ENCODE measurements at regions not wholly inside any gene's neighbourhood (a gene's known extent, or its start where the extent isn't known, plus 50 kb on each side); places are given as distances from the start of the nearest gene placed in this dataset.
A peak's percentile ranks its signal among the peaks of the same experiment; 100 is the strongest.

DNA sequence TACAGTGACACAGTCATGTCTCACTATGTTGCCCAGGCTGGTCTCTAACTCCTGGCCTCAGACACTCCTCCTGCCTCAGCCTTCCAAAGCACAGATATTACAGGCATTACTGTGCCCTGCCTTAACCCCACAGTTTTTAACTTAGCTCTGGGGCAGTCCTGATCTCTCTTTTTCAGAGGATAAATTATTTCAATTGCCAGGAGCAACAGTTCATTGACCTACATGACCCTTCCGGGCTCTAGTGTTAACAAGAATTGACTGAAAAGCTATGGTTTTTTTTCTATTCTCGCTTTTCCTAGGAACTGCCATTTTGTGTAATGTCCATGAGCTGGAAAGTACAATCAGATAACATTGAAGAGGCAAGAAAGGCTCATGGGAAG, 92.8 kb downstream of the HNRNPLL start:
- TF ChIP-seq, protein P1, sequence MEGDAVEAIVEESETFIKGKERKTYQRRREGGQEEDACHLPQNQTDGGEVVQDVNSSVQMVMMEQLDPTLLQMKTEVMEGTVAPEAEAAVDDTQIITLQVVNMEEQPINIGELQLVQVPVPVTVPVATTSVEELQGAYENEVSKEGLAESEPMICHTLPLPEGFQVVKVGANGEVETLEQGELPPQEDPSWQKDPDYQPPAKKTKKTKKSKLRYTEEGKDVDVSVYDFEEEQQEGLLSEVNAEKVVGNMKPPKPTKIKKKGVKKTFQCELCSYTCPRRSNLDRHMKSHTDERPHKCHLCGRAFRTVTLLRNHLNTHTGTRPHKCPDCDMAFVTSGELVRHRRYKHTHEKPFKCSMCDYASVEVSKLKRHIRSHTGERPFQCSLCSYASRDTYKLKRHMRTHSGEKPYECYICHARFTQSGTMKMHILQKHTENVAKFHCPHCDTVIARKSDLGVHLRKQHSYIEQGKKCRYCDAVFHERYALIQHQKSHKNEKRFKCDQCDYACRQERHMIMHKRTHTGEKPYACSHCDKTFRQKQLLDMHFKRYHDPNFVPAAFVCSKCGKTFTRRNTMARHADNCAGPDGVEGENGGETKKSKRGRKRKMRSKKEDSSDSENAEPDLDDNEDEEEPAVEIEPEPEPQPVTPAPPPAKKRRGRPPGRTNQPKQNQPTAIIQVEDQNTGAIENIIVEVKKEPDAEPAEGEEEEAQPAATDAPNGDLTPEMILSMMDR (IDR thresholded peaks at IDR 0.05; ENCODE audit: low read depth, low read length) = no peak
- DNase-seq (ENCODE audit: low read depth in 2 of 2) = no peak
- no peak overlapping the region for H3K4me3 ChIP-seq (replicated peaks in 1 of 2; ENCODE audit: low read depth in 2 of 2, low read length in 2 of 2)

DNA sequence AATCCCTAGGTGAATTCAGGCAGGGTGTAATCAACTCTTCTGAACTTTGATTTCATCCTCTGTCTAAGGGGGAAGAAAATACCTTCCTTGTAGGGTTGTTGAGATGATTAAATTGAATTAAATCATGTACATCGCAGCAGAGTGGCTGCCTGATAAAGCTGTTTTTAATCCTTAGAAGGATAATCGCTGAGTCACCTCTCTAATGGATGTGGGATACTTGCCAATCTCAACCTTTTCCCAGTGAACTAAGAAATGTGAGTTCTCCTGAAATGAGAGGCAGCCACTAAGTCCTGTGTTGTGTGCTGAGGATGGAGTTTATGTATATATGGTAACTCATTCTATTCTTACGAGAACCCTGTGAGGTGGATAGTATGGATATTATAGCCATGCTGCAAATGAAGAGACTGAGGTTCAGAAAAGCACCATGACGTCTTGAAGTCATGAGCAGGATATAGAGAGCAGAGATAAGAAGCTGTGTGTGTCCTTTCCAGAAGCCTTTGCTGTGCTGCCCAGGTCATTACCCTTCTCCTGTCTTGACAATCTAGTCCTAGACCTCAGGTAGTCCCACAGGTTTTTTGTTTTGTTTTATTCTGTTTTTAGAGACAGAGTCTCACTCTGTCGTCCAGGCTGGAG, 93.3 kb downstream of the HNRNPLL start:
- peak; percentile 68 to 72 for DNase-seq (ENCODE audit: low read depth in 2 of 2)
- TF ChIP-seq, protein P1 (IDR thresholded peaks at IDR 0.05; ENCODE audit: low read depth, low read length) = no peak
- no peak overlapping the region for H3K4me3 ChIP-seq (replicated peaks in 1 of 2; ENCODE audit: low read depth in 2 of 2, low read length in 2 of 2)

DNA sequence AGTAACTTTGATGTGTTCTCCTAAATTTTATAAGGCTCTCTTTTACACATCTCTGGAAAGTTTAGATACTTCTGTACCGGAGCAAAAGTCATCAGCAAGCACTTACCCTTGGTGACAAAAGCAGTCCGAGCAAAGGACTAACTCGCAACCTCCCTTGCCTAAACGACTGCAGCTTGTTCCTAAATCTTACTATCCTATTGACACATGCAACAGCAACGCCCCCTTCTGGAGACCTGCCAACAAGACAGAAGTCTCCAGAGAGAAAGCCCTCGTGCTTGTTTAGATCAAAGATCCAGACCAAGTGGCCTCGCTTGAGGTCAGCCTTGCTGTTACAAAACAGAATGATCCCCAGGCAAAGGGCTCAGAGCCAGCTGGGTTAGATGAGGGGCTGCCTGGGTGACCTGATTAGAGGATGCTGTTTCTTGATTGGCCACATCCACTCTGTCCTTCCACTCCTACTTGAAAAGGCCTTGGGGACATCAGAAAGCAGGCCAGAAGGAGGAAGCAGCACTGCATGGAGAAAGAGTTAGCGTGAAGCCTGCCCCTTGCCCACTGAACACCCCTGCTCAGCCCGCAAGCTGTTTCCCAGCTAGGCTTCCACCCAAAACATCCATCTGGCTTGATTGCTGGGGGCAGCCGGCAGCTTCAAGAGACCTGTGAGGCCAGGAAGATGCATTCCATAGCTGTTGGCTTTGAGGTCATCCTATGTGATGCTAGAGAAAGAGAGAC, 94.3 kb downstream of the HNRNPLL start:
- peak; percentile 86 to 90 for DNase-seq (ENCODE audit: low read depth in 2 of 2)
- TF ChIP-seq, protein P1 (IDR thresholded peaks at IDR 0.05; ENCODE audit: low read depth, low read length) = peak; percentile 29
- H3K4me3 ChIP-seq (replicated peaks in 1 of 2; ENCODE audit: low read depth in 2 of 2, low read length in 2 of 2) = no peak overlapping the region

DNA sequence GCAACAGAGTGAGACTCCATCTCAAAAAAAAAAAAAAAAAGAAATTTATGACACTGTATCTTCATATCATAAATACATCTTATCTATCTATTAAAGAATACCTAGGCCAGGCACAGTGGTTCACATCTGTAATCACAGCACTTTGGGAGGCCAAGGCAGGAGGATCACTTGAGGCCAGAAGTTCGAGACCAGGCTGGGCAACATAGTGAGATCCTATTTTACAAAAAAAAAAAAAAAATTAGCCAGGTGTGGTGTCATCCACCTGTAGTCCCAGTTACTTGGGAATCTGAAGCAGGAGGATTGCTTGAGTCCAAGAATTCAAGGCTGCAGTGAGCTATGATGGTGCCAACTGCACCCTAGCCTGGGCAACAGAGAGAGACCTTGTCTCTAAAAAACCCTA, 95.0 kb downstream of the HNRNPLL start:
- H3K4me3 ChIP-seq (replicated peaks in 1 of 2; ENCODE audit: low read depth in 2 of 2, low read length in 2 of 2) = no peak overlapping the region
- TF ChIP-seq, protein P1 (IDR thresholded peaks at IDR 0.05; ENCODE audit: low read depth, low read length) = no peak
- no peak for DNase-seq (ENCODE audit: low read depth in 2 of 2)

DNA sequence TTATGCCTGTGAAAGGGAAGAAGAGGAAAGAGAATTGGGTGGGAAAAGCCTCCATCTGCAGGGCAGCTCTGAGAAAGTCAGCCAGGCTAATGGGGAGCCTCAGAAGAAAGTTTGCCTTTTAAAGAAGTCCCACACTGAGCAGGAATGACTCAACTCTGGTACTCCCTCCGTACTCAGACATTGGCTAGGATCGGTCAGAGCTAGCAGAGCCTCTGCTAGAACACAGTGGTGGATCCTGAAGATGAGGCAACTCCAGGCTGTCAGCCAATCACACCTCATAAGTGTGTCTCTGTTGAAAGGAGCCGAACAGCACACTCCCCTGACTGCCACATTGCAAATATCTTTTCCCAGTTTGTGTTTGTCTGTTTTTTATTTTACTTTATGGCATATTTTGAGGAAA, 96.9 kb downstream of the HNRNPLL start:
- TF ChIP-seq, protein P1 (IDR thresholded peaks at IDR 0.05; ENCODE audit: low read depth, low read length) = no peak
- H3K4me3 ChIP-seq (replicated peaks in 1 of 2; ENCODE audit: low read depth in 2 of 2, low read length in 2 of 2) = no peak overlapping the region
- peak; percentile 74 to 86 for DNase-seq (ENCODE audit: low read depth in 2 of 2)

DNA sequence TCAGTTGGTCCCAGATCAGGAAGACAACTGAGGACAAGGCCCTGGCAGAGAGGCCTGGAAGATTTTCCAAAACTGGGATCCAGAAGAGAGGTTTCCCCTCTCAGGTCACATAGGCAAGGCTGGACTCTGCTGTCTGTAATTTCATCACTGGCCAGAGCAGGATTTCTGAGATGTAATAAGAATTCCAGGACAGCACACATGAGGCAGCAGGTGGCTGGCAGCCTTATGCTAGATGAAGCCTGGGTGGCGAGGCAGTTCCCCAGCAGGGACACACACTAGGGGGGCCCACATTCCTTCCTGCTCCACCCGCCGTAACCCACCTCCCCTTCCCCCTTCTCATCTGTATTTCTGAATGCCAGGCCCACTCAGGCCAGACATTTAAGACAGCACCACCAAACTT, 98.6 kb downstream of the HNRNPLL start:
- H3K4me3 ChIP-seq (replicated peaks in 1 of 2; ENCODE audit: low read depth in 2 of 2, low read length in 2 of 2) = no peak overlapping the region
- TF ChIP-seq, protein P1 (IDR thresholded peaks at IDR 0.05; ENCODE audit: low read depth, low read length) = no peak
- no peak for DNase-seq (ENCODE audit: low read depth in 2 of 2)
